Inflammatory macrophage treated with lipopolysaccharide for 1 hour (primary cell): ENCODE measurements at regions not wholly inside any gene's neighbourhood (a gene's known extent, or its start where the extent isn't known, plus 50 kb on each side); places are given as distances from the start of the nearest gene placed in this dataset.
"Not testable (repeated sequence)": the region's sequence is repeated elsewhere in the genome, so short reads cannot be mapped to it uniquely, and the experiment has no call there.

Experiments used
- DNase-seq, 2 donors: peaks; one replicate each; pipeline ENCODE4 v3.0.0-alpha.2; 2020 to 2022

DNA sequence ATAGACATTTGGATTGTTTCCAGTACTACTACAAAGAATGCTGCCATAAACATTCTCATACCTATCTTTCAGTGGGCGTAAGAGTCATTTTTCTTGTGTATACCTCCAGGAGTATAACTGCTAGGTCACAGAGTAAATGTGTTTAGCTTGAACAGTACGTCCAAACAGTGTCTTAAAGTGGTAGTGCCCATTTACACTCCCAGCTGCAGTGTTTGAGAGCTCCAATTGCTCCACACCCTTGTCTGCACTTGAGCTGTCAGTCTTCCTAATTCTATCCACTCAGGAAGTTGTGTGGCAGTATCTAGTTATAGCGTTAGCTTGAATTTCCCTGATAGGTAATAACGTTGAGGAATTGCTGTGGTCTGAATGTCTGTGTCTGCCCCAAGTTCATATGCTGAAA, 404.7 kb upstream of the PPP2R3A start:
- DNase-seq: no peak

DNA sequence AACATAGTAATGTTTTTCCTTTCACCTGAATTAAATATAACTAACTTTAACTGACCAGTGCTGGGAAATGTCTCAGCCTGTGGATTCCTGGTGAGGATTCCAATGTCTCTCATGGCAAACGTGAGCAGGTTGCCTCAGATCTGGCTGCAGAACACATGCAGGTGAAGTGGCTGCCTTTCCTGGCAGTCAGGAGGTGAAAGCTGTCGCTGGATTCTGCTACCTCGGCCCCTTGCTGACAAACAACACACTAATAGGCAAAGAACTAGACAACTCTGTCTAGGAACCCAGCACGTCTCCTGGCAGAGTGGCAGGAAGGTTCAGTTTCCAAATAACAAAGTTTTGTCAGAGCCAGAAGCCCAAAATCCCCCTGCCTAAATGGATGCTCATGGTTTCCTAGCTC, 400.8 kb upstream of the PPP2R3A start:
- no peak for DNase-seq

DNA sequence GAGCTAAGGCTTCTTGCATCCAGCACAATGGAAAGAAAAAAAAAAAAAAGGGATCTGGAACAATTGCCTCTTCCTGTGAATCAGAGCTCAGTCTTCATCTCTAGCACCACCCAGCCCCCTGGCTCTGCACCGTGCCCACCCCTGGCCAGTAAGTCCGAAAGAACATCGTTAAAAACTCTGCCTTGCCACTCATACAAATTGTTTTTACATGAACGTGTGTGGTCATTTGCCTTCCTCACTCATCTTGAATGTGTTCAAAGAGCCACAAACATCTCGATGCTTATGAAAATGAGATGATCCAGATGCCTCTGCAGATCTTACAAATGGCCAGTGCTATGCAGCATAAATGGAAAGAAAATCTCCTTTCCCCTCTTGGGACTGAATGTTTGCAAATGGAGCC, 400.0 kb upstream of the PPP2R3A start:
- DNase-seq: no peak

DNA sequence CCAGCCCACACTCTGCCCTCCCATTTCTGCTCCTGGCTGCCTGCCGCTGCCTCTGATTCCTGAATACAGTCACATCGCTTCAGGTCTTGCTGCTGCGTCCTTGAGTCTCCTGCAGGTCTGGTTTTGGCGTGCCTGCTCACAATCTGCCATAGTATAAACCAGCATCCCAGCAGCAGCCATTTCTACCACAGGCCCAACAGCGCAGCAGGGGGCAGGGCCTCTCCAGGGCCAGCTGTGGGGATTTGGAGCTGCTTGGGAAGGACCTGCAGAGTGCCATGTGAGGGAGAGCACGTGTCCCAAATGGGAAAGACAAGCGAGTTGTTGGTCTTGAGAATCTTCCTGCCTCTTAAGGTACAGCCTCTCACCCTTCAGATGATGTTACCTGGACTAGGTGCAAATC, 398.3 kb upstream of the PPP2R3A start:
- no peak for DNase-seq

DNA sequence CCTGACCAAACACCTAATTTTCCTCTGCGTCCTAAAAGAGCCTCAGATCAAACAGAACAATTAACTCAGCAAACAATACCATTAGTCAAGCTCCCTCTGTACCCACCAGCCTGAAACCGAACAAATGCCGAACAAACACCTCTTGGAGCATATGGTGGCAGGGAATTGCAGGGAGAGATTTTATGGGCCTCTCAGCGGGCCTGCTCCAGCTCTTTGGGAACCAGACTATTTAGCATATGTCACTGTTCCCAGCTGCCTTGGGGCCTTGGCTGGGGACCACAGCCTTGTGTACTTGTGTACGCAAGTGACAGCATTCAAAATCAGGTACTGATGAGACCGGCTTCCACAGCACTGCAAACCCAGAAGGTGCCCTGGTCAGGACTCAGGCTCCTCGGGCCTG, 388.8 kb upstream of the PPP2R3A start:
- DNase-seq: no peak

DNA sequence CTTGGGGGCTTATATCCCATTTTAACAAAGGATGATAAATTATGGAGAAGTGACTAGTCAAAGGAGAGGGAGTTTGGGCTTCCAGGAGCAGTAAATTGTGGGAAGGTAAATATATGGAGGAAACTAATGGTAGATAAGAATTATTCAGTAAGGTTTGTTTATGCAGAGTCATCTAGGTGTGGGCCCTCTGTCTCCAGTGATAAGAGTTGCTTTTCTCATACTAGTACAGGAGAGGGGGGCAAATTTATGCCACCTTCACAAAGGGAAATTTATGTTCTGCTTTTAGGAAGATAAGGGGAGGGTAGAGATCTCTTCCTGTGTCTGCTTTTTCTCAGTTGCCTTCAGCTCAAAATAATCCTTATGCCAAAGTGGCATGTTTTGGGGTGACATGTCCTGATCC, 383.7 kb upstream of the PPP2R3A start:
- DNase-seq: no peak

DNA sequence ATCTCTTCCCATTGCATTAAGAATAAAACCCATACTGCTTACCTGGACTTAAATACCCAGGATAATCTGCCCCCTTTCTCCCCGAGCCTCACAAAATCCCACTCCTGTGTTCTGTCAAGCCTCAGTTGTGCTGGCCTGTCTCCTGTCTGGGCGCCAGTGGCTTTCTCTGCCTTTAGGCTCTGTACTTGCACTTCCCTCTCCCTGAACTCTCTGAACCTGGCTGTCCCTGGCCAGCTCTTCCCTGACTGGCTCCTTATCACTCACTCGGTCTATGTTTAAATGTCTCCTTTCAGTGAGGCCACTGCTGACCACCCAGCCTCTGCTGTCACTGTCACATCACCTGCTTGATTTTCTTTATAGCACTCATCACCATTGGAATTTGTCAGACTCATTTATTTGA, 382.7 kb upstream of the PPP2R3A start:
- DNase-seq: no peak

DNA sequence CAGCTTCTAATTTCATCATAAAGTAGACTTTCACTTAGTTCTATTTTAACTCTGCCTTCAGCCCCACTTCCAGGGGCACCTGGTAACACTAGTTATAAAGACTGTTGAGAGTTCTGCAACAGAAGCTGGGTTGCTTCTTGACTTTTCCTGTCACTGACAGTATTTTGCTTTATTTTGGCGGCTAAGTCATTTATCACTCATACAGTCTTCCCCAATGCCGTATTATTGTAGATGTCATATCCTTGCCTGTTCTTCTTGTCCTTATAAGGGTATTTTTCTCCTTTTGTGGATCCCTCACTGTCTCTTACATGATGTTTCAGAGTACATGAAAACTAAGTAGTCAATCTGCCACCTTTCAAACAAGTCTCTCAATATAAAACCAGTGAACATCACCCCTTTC, 369.0 kb upstream of the PPP2R3A start:
- DNase-seq: no peak

DNA sequence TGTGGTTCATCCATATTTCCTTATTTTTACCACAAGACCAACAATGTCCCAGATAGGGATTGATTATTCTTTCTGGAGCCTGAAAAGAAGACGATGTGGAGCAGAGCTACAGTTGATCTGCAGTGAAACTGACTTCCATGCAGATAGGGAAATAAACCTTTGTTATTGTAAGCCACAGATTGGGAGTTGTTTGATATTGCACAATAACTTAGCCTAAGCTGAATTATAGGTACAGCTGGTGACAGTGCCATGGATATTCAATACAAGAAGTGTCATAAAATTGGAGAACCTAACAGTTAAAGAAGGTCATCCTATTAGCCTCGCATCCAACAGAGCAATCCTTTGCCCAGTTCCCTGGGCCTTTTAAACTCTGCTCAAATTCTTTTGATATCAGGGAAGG, 367.7 kb upstream of the PPP2R3A start:
- no peak for DNase-seq

DNA sequence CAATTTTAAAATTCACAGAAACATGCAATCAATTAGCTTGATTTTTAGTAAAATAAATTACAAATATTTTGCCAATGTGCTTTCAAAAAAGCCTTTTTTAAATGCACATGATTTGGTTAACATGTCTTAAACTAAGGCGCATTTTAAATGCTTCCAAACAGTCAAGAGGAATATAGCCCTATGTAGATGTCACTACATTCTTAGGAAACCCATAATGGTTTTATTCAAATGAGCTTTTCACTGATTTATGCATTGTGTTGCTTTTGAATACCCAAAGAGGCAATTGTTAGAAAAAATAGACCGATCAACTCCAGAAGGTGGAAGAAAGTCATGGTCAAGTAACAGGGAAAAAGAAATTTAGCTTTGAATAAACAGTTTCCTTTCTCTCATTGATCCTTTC, 366.9 kb upstream of the PPP2R3A start:
- DNase-seq: no peak

DNA sequence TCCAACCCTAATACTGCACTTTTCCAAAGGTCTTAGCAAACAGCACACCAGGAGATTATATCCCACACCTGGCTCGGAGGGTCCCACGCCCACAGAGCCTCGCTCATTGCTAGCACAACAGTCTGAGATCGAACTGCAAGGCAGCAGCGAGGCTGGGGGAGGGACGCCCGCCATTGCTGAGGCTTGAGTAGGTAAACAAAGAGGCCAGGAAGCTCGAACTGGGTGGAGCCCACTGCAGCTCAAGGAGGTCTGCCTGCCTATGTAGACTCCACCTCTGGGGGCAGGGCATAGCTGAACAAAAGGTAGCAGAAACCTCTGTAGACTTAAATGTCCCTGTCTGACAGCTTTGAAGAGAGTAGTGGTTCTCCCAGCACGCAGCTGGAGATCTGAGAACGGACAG, 361.0 kb upstream of the PPP2R3A start:
- not testable (repeated sequence) for DNase-seq

DNA sequence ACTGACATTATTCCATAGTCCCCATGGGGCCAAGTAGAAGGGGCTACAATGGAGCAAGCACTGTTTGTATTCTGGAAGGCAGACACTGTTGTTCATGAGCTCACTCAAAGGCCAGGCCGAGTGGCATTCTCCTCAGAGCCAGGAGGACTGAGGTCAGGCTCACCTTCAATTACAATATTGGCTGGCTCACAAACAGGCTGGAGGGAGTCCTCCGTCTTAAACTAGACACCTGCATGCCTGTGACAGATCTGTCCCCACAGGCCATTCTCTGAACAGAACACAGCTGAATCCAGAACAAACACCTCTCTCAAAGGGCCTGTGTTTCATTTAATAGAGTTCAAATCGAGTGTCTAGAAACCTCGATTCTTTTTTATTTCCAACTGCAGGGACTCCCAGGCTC, 347.4 kb upstream of the PPP2R3A start:
- DNase-seq: no peak

DNA sequence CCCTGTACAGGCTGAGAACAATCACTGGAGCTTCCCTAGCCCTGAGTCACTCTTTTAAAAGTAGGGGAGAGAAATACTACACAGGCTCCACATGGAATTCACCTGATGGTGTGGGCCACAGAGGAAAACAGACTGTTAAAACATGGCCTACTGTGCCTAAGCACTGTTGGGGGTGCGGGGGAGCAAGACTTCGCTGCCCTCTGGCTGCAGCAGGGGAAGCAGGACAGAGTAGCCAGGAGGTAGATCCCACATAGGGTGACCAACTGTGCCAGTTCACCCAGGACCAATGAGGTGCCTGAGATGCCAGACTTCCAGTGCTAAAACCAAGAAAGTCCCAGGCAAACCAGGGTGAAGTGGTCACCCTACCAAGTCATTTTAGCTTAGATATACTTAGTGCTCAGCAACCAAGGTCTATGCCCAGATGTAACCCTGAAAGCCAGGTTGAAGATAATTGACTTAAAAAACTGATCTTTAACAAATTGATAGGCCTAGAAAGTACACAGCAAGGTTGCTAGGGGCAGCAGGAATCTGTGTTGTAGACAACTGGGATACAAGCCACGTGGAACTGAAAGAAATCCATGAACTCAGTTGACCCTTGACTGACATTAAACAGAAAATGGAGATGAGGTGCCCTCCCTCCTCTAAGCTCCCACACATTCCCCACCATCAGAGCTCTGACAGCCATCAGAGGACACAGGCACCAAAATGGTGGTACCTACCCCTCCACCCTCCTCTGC, 344.2 kb upstream of the PPP2R3A start:
- no peak for DNase-seq

DNA sequence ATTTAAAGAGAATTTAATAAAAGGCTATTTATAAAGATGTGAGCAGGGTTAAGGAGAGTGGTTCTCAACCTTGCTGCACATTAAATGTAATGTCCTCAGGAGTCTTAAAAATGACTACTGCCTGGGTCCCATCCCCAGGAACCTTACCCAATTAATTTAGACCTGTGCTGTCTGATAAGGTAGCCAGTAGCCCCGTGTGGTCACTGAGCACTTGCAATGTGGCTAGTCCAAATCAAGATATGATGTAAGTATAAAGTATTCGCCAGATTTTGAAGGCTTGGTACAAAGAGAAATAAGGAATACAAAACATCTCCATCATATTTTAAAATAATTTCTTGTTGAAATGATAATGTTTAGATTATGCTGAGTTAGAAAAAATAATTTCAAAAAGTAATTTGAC, 343.3 kb upstream of the PPP2R3A start:
- DNase-seq: no peak

DNA sequence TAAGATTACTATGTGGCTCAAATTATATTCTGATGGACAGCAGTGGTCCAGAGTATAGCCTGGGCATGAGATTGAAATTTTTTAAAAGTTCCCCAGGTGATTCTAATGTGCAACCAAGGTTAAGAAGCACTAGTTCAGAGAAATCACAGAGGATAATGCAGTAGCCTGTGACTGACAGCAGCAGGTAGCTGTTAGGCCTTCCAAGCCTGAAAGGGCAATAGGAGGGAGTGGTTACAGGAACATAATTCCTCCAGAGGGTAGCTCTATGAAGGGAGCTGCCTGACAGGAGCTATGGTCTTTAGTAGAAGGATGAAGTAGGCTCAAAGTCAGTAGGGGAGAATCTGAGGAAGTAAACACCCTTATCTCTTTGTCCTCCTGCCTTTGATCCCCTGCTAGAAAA, 342.9 kb upstream of the PPP2R3A start:
- DNase-seq: no peak

DNA sequence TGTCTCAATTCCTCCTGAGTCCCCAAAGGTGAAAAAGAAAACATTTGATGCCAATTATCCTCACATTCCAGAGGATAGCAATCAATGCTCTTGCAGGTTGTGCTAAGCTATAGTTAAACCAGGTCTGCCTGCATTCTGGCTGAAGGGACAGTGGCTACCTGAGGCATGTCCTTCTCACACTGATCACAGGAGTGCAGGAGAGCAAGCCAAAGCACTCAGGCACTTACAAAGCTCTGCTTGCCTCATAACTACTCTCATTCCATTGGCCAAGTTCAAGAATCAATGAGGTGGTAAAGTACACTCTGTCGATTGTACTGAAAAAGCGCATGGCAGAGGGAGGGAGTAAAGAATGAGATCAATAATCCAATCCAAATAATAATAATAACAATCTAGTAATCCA, 342.0 kb upstream of the PPP2R3A start:
- no peak for DNase-seq

DNA sequence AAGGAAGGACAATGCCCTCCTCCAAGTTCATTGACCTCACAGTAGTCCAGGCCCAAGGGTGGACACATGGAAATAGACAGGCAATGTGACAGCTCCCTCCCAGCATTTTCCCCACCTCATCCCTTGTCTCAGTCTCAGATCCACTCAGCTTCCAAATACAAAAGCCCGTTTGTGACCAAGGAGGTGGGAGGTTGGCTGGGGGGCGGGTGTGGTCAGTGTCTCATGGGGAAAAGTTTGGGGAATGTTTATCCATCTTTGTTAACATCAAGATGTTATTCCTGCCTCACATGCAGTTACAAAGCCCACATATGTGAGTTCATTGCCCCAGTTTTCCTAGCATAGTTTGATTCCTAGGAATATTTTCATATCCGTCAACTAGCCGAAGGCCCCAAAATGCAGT, 338.5 kb upstream of the PPP2R3A start:
- no peak for DNase-seq

DNA sequence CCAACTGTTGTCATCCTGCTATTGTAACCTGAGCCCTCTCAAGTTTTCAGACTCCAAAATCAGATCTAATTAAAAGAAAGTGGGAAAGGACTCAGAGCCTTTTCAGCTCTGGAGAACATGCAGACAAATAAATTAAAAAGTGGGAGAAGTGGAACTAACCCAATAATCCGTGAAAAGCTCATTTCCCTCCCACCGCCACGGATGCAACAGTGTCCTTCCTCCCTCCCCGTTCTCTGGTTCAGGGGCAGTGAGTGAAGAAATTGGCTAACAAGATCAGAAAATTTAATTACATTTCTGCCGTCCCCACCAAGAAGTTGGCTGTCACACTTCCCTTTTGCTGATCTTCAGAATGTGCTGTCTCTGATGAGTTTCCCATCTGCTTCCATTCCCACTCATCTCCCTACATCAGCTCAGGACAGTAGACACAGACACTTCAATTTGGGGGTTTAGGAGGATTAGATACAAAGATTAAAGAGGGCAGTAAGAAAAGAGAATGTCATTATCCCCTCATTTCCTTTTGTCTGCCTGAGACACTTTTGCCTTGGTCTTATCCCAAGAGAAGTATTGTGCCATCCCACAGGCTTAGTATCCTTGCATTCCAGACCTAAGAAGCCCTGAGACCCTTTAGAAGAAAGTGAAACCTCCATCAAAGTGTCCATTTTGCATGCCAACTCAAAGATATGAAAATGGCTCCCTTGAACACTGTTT, 335.7 kb upstream of the PPP2R3A start:
- DNase-seq: no peak

DNA sequence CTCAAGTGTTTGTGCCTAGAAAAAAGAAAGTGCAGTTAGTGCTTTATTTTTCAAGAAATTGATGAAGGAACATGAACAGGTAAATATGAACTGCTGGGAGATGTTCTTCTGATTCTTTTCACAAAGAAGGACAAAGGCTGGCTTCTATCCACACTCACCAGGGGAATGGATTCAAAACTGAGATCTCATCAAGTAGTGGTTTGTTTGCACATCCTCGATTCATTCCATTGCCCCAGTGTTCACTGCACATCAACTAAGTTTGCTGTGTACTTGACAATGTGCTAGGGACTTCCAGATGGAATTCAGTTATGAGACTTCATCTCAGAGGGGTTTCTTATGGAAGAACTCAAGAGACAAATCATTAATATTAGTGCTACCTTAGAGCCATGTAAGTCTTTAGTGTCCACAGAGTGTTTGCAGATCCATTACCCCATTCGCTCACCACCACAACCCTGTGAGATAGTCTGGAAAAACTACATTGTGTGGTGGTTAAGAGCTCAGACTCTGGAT, 332.9 kb upstream of the PPP2R3A start:
- no peak for DNase-seq

DNA sequence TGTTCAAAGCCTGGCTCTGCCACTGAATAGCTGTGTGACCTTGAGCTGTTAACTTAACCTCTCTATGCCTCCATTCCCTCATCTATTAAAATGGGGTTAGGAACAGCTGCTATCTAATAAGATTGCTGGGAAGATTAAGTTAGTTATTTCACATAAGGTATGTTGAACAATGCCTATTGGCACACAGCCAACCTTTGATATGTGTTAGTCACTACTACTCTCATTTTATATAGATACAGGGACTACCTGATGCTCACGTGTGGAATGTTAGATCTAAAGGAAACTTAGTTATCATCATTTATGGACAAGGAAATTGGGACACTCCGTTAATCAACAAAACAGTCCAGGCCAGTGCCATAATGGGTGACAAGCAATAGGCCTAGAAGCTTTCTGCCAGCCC, 332.4 kb upstream of the PPP2R3A start:
- no peak for DNase-seq

DNA sequence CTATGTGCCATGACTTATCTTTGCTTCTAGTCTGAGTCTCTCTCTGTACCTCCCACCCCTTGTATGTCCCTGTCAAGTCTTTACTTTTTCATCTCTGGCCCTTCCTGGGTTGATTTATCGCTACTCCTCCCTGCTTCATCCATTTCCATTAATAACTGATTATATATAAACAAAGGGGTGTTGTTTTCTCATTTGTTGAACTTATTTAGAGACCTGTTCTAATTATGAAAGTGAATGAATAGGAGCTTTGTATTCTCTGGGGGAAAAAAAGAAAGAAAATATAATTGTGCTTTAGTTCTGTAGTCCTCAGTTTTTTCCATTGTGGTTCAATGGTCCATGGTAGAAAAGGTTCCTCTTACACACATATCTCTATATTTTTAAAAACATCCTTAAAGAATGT, 328.9 kb upstream of the PPP2R3A start:
- no peak for DNase-seq

DNA sequence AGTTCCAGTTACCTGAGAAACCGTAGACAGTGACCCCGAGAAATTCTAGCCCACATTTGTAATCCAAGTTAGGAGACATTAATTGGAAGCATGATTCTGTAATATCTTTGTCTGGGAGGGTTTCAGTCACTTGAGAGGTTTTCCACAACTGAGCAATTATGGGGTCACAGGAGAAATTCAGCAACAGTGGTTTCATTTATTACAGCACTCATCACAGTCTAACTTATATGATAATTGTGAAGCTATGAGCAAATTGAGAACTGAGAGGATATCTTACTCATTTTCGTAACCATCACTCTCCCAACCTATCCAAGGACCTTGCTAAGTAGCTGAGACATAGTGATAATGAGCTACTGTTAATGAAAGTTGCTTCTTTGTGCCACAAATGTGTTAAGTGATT, 328.5 kb upstream of the PPP2R3A start:
- no peak for DNase-seq

DNA sequence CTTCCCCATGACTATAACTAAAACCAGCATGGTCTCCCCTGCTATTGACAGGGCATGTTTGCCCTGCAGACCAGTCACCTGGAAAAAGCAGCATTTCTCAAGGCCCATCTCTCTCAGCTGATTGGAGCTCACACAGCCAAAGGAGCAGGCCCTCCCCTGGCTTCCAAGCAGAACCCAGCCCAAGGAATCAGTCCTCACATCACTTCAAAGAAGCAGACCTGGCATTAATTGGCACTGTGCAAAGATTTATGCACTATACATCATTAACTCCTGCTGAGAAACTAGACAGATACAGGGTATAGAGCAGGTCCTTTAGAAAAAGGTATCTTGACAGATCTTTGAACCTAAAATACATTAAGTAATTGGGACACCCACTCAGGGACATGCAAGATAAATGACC, 323.8 kb upstream of the PPP2R3A start:
- DNase-seq: no peak

DNA sequence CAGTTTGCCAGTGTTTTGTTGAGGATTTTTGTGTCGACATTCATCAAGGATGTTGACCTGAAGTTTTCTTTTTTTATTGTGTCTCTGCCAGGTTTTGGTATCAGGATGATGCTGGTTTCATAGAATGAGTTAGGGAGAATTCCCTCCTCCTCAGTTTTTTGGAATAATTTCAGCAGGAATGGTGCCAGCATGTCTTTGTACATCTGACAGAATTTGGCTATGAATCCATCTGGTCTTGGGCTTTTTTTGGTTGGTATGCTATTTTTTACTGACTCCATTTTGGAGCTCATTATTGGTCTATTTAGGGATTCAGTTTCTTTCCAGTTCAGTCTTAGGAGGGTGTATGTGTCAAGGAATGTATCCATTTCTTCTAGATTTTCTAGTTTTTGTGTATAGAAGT, 320.0 kb upstream of the PPP2R3A start:
- no peak for DNase-seq

DNA sequence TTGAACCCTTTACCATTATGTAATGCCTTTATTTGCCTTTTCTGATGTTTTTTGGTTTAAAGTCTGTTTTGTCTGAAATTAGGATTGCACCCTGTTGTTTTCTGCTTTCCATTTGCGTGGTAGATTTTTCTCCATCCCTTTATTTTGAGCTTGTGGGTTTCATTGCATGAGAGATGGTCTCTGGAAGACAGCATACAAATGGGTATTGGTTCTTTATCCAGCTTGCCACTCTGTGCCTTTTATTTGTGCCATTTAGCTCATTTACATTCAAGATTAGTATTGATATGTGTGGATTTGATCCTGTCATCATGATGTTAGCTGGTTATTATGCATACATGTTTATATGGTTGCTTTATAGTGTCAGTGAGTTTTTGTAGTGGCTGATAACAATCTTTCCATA, 318.7 kb upstream of the PPP2R3A start:
- DNase-seq: no peak
